Astrocyte (in vitro differentiated cells and primary cell): ENCODE measurements at regions not wholly inside any gene's neighbourhood (a gene's known extent, or its start where the extent isn't known, plus 50 kb on each side); places are given as distances from the start of the nearest gene placed in this dataset.

Experiments used
- DNase-seq: peaks from one replicate; pipeline ENCODE4 v3.0.0-alpha.2; 2010; ENCODE audit warnings: low read depth
- FAIRE-seq: peaks from 2 replicates; lab custom pipeline; 2011; peaks lifted over from hg19 to GRCh38; lab: Jason Lieb, UNC
- H2AFZ ChIP-seq: 2 replicates; pipeline ENCODE4 v1.6.0; 2012; ENCODE audit warnings: low read depth, low read length, inconsistent platforms
- H3K27ac ChIP-seq: 2 replicates; pipeline ENCODE4 v1.5.1; 2011; ENCODE audit warnings: low read depth, low read length, inconsistent platforms
- H3K27me3 ChIP-seq: 2 replicates; pipeline ENCODE4 v1.6.0; 2011; ENCODE audit warnings: low read length, inconsistent platforms; ENCODE audit not compliant: insufficient read depth
- H3K36me3 ChIP-seq: 2 replicates; pipeline ENCODE4 v1.5.1; 2011; ENCODE audit warnings: low read length, inconsistent platforms; ENCODE audit not compliant: insufficient read depth
- H3K4me1 ChIP-seq: 2 replicates; pipeline ENCODE4 v1.5.1; 2011; ENCODE audit warnings: low read length, inconsistent platforms; ENCODE audit not compliant: insufficient read depth
- H3K4me2 ChIP-seq: 2 replicates; pipeline ENCODE4 v1.6.0; 2012; ENCODE audit warnings: low read length, inconsistent platforms
- H3K4me3 ChIP-seq: 2 replicates; pipeline ENCODE4 v1.5.1; 2011; ENCODE audit warnings: low read depth, mild to moderate bottlenecking, low read length, inconsistent platforms; ENCODE audit not compliant: insufficient read depth
- H3K79me2 ChIP-seq: 2 replicates; pipeline ENCODE4 v1.6.0; 2012; ENCODE audit warnings: mild to moderate bottlenecking, low read length, inconsistent platforms; ENCODE audit not compliant: insufficient read depth
- H3K9ac ChIP-seq: 2 replicates; pipeline ENCODE4 v1.6.0; 2012; ENCODE audit warnings: mild to moderate bottlenecking, low read length, inconsistent platforms
- H3K9me3 ChIP-seq: 2 replicates; pipeline ENCODE4 v1.5.1; 2012; ENCODE audit warnings: low read depth, mild to moderate bottlenecking, low read length, inconsistent platforms; ENCODE audit not compliant: insufficient read depth
- H4K20me1 ChIP-seq: 2 replicates; pipeline ENCODE4 v1.6.0; 2012; ENCODE audit warnings: low read length, inconsistent platforms; ENCODE audit not compliant: insufficient read depth
- H3K27ac Mint-ChIP-seq: one replicate; pipeline ENCODE4 v1.8.0; 2021; ENCODE audit warnings: mild to moderate bottlenecking, mixed read lengths; ENCODE audit not compliant: unreplicated experiment
- H3K27me3 Mint-ChIP-seq: one replicate; pipeline ENCODE4 v1.8.0; 2021; ENCODE audit warnings: low read depth, mixed read lengths; ENCODE audit not compliant: unreplicated experiment
- H3K36me3 Mint-ChIP-seq: one replicate; pipeline ENCODE4 v1.8.0; 2021; ENCODE audit warnings: low read depth, mixed read lengths; ENCODE audit not compliant: unreplicated experiment
- H3K4me1 Mint-ChIP-seq: one replicate; pipeline ENCODE4 v1.8.0; 2021; ENCODE audit warnings: low read depth, mixed read lengths; ENCODE audit not compliant: unreplicated experiment
- H3K4me3 Mint-ChIP-seq: one replicate; pipeline ENCODE4 v1.8.0; 2021; ENCODE audit warnings: mild to moderate bottlenecking, moderate library complexity, mixed read lengths; ENCODE audit not compliant: unreplicated experiment
- H3K9me3 Mint-ChIP-seq: one replicate; pipeline ENCODE4 v1.8.0; 2021; ENCODE audit warnings: mild to moderate bottlenecking, mixed read lengths; ENCODE audit not compliant: unreplicated experiment
- CTCF ChIP-seq: IDR thresholded peaks from 2 replicates; pipeline ENCODE4 v1.5.1; 2011; ENCODE audit warnings: low read depth, mild to moderate bottlenecking, inconsistent platforms, low read length, moderate library complexity; ENCODE audit not compliant: insufficient read depth
- EZH2 ChIP-seq: IDR thresholded peaks from 2 replicates; pipeline ENCODE4 v1.6.1; 2012; ENCODE audit warnings: mild to moderate bottlenecking, low read length, inconsistent platforms; ENCODE audit not compliant: insufficient read depth

- FAIRE-seq (no peak), DNase-seq (no peak)
- H3K4me3 ChIP-seq = no peak overlapping the region
- no peaks in the 10 kb centered on the region for H3K36me3 ChIP-seq
- no peak overlapping the region for H3K9ac ChIP-seq
- H3K4me2 ChIP-seq = no peak overlapping the region
- Mint-ChIP-seq H3K4me1 (peaks cover 10% of the 10 kb centered on the region), H3K27me3 (peaks cover 54% of the 10 kb centered on the region), H3K9me3 (peaks cover 3% of the 10 kb centered on the region), H3K27ac (no peak overlapping the region), H3K36me3 (no peaks in the 10 kb centered on the region), H3K4me3 (no peak overlapping the region)
- H3K4me1 ChIP-seq = no peaks in the 10 kb centered on the region
- H3K27me3 ChIP-seq = peaks cover 28% of the 10 kb centered on the region
- no peak overlapping the region for H2AFZ ChIP-seq
- H4K20me1 ChIP-seq = no peaks in the 10 kb centered on the region
- H3K79me2 ChIP-seq = no peaks in the 10 kb centered on the region
- H3K27ac ChIP-seq = no peak overlapping the region
- no peaks in the 10 kb centered on the region for H3K9me3 ChIP-seq
- TF ChIP-seq EZH2 = no peak
- TF ChIP-seq CTCF = no peak
Observed at GRCh38 chr5:133816791-133817190, 151.6 kb downstream of the C5orf15 start.

GRCh38 chr5:133814152-133814551, 154.3 kb downstream of the C5orf15 start:
- TF ChIP-seq EZH2 = no peak
- TF ChIP-seq CTCF = no peak
- H3K4me2 ChIP-seq = no peak overlapping the region
- no peaks in the 10 kb centered on the region for H3K9me3 ChIP-seq
- no peak for DNase-seq
- H3K27me3 ChIP-seq = peaks cover 29% of the 10 kb centered on the region
- Mint-ChIP-seq H3K27me3 (peaks cover 51% of the 10 kb centered on the region), H3K27ac (no peak overlapping the region), H3K4me1 (no peaks in the 10 kb centered on the region), H3K4me3 (no peak overlapping the region), H3K36me3 (no peaks in the 10 kb centered on the region), H3K9me3 (peaks cover 3% of the 10 kb centered on the region)
- H3K9ac ChIP-seq = no peak overlapping the region
- no peaks in the 10 kb centered on the region for H3K4me1 ChIP-seq
- H3K4me3 ChIP-seq = no peak overlapping the region
- H4K20me1 ChIP-seq = no peaks in the 10 kb centered on the region
- no peaks in the 10 kb centered on the region for H3K36me3 ChIP-seq
- H3K27ac ChIP-seq = no peak overlapping the region
- H2AFZ ChIP-seq = no peak overlapping the region
- H3K79me2 ChIP-seq = no peaks in the 10 kb centered on the region
- FAIRE-seq = no peak

GRCh38 chr5:133811168-133811567, 157.3 kb downstream of the C5orf15 start:
- Histone ChIP-seq H3K4me3 (no peak overlapping the region), H4K20me1 (no peaks in the 10 kb centered on the region), H3K27me3 (peaks cover 29% of the 10 kb centered on the region), H3K36me3 (no peaks in the 10 kb centered on the region), H3K9me3 (no peaks in the 10 kb centered on the region), H3K4me2 (no peak overlapping the region), H3K79me2 (no peaks in the 10 kb centered on the region), H3K27ac (no peak overlapping the region), H3K4me1 (no peaks in the 10 kb centered on the region), H3K9ac (no peak overlapping the region), H2AFZ (no peak overlapping the region)
- Mint-ChIP-seq H3K27me3 (peaks cover 55% of the 10 kb centered on the region), H3K4me3 (no peak overlapping the region), H3K9me3 (peaks cover 3% of the 10 kb centered on the region), H3K4me1 (no peaks in the 10 kb centered on the region), H3K27ac (no peak overlapping the region), H3K36me3 (no peaks in the 10 kb centered on the region)
- no peak for TF ChIP-seq CTCF
- no peak for FAIRE-seq
- DNase-seq = no peak
